ENCODE measurements at regions not wholly inside any gene's neighbourhood (a gene's known extent, or its start where the extent isn't known, plus 50 kb on each side); places are given as distances from the start of the nearest gene placed in this dataset.

GRCh38 chr20:62583424-62583920 lies 58.8 kb upstream of the SLCO4A1 start:
- DNase-seq = no peak

GRCh38 chr20:62584671-62585460 lies 57.4 kb upstream of the SLCO4A1 start:
- DNase-seq = peak; percentile 1

GRCh38 chr20:62585461-62585970 lies 56.8 kb upstream of the SLCO4A1 start:
- no peak for DNase-seq

- DNase-seq = no peak
These were observed 55.5 kb upstream of the SLCO4A1 start for GRCh38 chr20:62586799-62587198.

- DNase-seq = no peak
These were observed 54.4 kb upstream of the SLCO4A1 start for GRCh38 chr20:62587757-62588402.

- DNase-seq = no peak
These were observed 53.7 kb upstream of the SLCO4A1 start for GRCh38 chr20:62588458-62589149.

- no peak for DNase-seq
These were observed 53.2 kb upstream of the SLCO4A1 start for GRCh38 chr20:62589150-62589498.

GRCh38 chr20:62589720-62590119 lies 52.6 kb upstream of the SLCO4A1 start:
- DNase-seq = no peak

GRCh38 chr20:62590309-62591121 lies 51.8 kb upstream of the SLCO4A1 start:
- no peak for DNase-seq

GRCh38 chr20:62591122-62591468 lies 51.2 kb upstream of the SLCO4A1 start:
- no peak for DNase-seq

- no peak for DNase-seq
These were observed 50.7 kb upstream of the SLCO4A1 start for GRCh38 chr20:62591591-62591990.

Measured in activated T-cell treated with anti-CD3 and anti-CD28 coated beads for 4 hours (primary cell).